ENCODE measurements at regions not wholly inside any gene's neighbourhood (a gene's known extent, or its start where the extent isn't known, plus 50 kb on each side); places are given as distances from the start of the nearest gene placed in this dataset.

- Histone ChIP-seq H3K27ac (ENCODE audit: low read depth, low read length) (no peak overlapping the region), H3K4ac (ENCODE audit: low read depth, low read length) (no peak overlapping the region), H3K36me3 (ENCODE audit: control insufficient read depth, insufficient read depth, low read length) (no peaks in the 10 kb centered on the region), H3K23ac (ENCODE audit: low read length) (no peak overlapping the region), H3K4me1 (ENCODE audit: control insufficient read depth, low read depth, low read length) (no peaks in the 10 kb centered on the region), H3K4me3 (ENCODE audit: low read length) (no peak overlapping the region), H4K8ac (ENCODE audit: low read depth, low read length) (no peak overlapping the region), H3K79me1 (ENCODE audit: low read length) (no peaks in the 10 kb centered on the region), H3K4me2 (ENCODE audit: low read length) (no peak overlapping the region), H3K56ac (ENCODE audit: low read length) (no peak overlapping the region), H3K79me2 (ENCODE audit: control insufficient read depth, insufficient read depth, low read length) (no peaks in the 10 kb centered on the region), H3K27me3 (ENCODE audit: insufficient read depth, low read length, poor library complexity) (no peaks in the 10 kb centered on the region), H4K5ac (ENCODE audit: low read length) (no peak overlapping the region), H2BK120ac (ENCODE audit: low read depth, low read length) (no peak overlapping the region), H2BK15ac (replicated peaks; ENCODE audit: low read depth) (no peak overlapping the region), H2AK5ac (ENCODE audit: low read length) (no peak overlapping the region), H3K9ac (ENCODE audit: low read length) (no peak overlapping the region), H2BK5ac (ENCODE audit: low read length) (no peak overlapping the region), H3K18ac (ENCODE audit: low read length) (no peak overlapping the region)
- no peak for DNase-seq
- no CpG with 5 or more reads among the region's 1 CpG for WGBS (ENCODE audit: extremely low coverage, insufficient coverage, low lambda C conversion rate)
Measured at GRCh38 chr6:54588176-54588575, 258.4 kb upstream of the FAM83B start.

DNA sequence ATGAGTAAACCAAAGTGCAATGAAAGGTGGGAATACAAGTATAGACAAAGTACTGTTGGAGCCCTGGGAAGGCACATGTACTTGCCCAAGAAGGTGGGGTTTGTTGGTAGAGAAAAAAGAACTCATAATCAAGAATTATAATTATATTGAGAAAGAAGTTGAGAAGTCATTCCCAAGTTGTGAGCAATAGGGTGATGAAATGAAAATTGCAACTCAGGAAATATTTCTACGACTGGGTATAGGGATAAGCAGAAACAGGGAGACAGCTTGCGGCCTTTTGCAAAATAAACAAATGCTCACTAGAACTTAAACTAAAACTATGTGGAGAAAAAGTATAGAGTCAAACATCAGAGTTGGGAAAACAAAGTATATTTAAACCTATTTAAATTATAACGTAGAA is 250.7 kb upstream of the FAM83B start:
- no peak overlapping the region for H2BK15ac ChIP-seq (replicated peaks; ENCODE audit: low read depth)
- H2BK120ac ChIP-seq (ENCODE audit: low read depth, low read length), result no peak overlapping the region
- H2AK5ac ChIP-seq (ENCODE audit: low read length), result no peak overlapping the region
- WGBS (ENCODE audit: extremely low coverage, insufficient coverage, low lambda C conversion rate), result no CpG with 5 or more reads among the region's 3 CpGs
- no peaks in the 10 kb centered on the region for H3K79me2 ChIP-seq (ENCODE audit: control insufficient read depth, insufficient read depth, low read length)
- H3K27ac ChIP-seq (ENCODE audit: low read depth, low read length), result no peak overlapping the region
- H3K4ac ChIP-seq (ENCODE audit: low read depth, low read length), result no peak overlapping the region
- no peaks in the 10 kb centered on the region for H3K79me1 ChIP-seq (ENCODE audit: low read length)
- H3K23ac ChIP-seq (ENCODE audit: low read length), result no peak overlapping the region
- H3K9ac ChIP-seq (ENCODE audit: low read length), result no peak overlapping the region
- H2BK5ac ChIP-seq (ENCODE audit: low read length), result no peak overlapping the region
- H3K4me2 ChIP-seq (ENCODE audit: low read length), result no peak overlapping the region
- H3K36me3 ChIP-seq (ENCODE audit: control insufficient read depth, insufficient read depth, low read length), result no peaks in the 10 kb centered on the region
- H3K27me3 ChIP-seq (ENCODE audit: insufficient read depth, low read length, poor library complexity), result no peaks in the 10 kb centered on the region
- no peak overlapping the region for H4K5ac ChIP-seq (ENCODE audit: low read length)
- no peak for DNase-seq
- no peak overlapping the region for H3K18ac ChIP-seq (ENCODE audit: low read length)
- H4K8ac ChIP-seq (ENCODE audit: low read depth, low read length), result no peak overlapping the region
- H3K56ac ChIP-seq (ENCODE audit: low read length), result no peak overlapping the region
- H3K4me1 ChIP-seq (ENCODE audit: control insufficient read depth, low read depth, low read length), result no peaks in the 10 kb centered on the region
- H3K4me3 ChIP-seq (ENCODE audit: low read length), result no peak overlapping the region

- Histone ChIP-seq H3K79me1 (ENCODE audit: low read length) (no peaks in the 10 kb centered on the region), H3K79me2 (ENCODE audit: control insufficient read depth, insufficient read depth, low read length) (no peaks in the 10 kb centered on the region), H2BK120ac (ENCODE audit: low read depth, low read length) (no peak overlapping the region), H3K23ac (ENCODE audit: low read length) (no peak overlapping the region), H3K18ac (ENCODE audit: low read length) (no peak overlapping the region), H4K8ac (ENCODE audit: low read depth, low read length) (no peak overlapping the region), H3K27me3 (ENCODE audit: insufficient read depth, low read length, poor library complexity) (no peaks in the 10 kb centered on the region), H3K27ac (ENCODE audit: low read depth, low read length) (no peak overlapping the region), H3K56ac (ENCODE audit: low read length) (no peak overlapping the region), H3K4me1 (ENCODE audit: control insufficient read depth, low read depth, low read length) (no peaks in the 10 kb centered on the region), H3K9ac (ENCODE audit: low read length) (no peak overlapping the region), H3K4me2 (ENCODE audit: low read length) (no peak overlapping the region), H3K4me3 (ENCODE audit: low read length) (no peak overlapping the region), H2BK5ac (ENCODE audit: low read length) (no peak overlapping the region), H3K36me3 (ENCODE audit: control insufficient read depth, insufficient read depth, low read length) (no peaks in the 10 kb centered on the region), H2BK15ac (replicated peaks; ENCODE audit: low read depth) (no peak overlapping the region), H2AK5ac (ENCODE audit: low read length) (no peak overlapping the region), H4K5ac (ENCODE audit: low read length) (no peak overlapping the region), H3K4ac (ENCODE audit: low read depth, low read length) (no peak overlapping the region)
- WGBS (ENCODE audit: extremely low coverage, insufficient coverage, low lambda C conversion rate), result no CpG with 5 or more reads among the region's 5 CpGs
- DNase-seq, result no peak
Measured at GRCh38 chr6:54598787-54599313, 247.7 kb upstream of the FAM83B start.

DNA sequence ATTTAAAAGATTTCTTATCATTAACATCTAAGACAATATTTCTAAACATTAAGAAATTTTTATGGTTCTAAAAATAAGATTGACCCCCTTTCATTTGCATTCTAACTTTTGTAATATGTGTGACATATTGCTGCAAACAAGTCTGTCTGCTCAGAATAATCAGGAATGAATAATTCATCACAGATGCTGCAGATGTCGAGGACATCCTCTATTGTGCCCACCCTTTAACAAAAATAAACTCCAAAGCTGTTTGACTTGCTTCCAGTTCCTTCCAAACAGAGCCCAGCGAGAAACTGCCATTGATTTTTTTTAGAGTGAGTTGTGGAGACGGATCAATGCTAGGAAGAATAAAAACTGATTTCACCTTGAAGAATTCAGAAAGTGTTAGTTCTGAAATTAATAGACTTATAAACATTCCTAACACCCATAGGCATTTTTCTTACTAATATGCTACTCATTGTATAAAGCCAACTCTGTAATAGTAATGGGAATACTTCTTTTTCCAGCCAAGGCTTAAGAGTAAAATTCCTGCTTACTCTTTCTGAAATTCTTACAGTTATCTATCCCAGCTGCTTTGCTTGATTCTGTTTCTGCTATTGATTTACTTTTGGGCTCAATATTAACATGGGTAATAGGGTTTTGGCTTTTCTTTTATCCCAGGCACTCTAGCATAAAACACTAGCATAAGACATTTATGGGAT is 244.8 kb upstream of the FAM83B start:
- Histone ChIP-seq H3K79me1 (ENCODE audit: low read length) (no peaks in the 10 kb centered on the region), H3K4me3 (ENCODE audit: low read length) (no peak overlapping the region), H3K56ac (ENCODE audit: low read length) (no peak overlapping the region), H3K27me3 (ENCODE audit: insufficient read depth, low read length, poor library complexity) (no peaks in the 10 kb centered on the region), H2BK15ac (replicated peaks; ENCODE audit: low read depth) (no peak overlapping the region), H3K4ac (ENCODE audit: low read depth, low read length) (no peak overlapping the region), H3K9ac (ENCODE audit: low read length) (no peak overlapping the region), H4K8ac (ENCODE audit: low read depth, low read length) (no peak overlapping the region), H3K79me2 (ENCODE audit: control insufficient read depth, insufficient read depth, low read length) (no peaks in the 10 kb centered on the region), H3K36me3 (ENCODE audit: control insufficient read depth, insufficient read depth, low read length) (no peaks in the 10 kb centered on the region), H3K27ac (ENCODE audit: low read depth, low read length) (no peak overlapping the region), H2AK5ac (ENCODE audit: low read length) (no peak overlapping the region), H3K23ac (ENCODE audit: low read length) (no peak overlapping the region), H3K4me2 (ENCODE audit: low read length) (no peak overlapping the region), H3K18ac (ENCODE audit: low read length) (no peak overlapping the region), H4K5ac (ENCODE audit: low read length) (no peak overlapping the region), H3K4me1 (ENCODE audit: control insufficient read depth, low read depth, low read length) (no peaks in the 10 kb centered on the region), H2BK5ac (ENCODE audit: low read length) (no peak overlapping the region), H2BK120ac (ENCODE audit: low read depth, low read length) (no peak overlapping the region)
- no CpG with 5 or more reads among the region's 3 CpGs for WGBS (ENCODE audit: extremely low coverage, insufficient coverage, low lambda C conversion rate)
- DNase-seq, result no peak

DNA sequence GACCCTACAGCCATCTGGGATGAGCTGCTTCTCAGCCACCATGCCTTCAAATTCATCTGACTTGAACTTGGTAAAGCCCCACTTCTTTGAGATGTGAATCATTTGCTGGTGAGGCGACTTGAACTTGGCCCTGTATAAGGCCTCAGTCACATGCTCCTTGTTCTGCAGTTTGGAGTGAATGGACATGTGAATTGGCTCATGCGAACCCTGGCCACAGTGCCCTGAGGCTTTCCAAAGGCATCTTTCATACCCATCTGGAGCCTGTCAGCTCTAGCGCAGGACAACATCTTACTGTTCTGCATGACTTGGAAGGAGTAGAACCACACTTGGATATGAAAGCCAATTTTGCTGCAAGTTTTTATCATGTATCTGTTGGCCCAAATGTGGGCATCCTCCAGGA is 244.0 kb upstream of the FAM83B start:
- no peak overlapping the region for H3K4ac ChIP-seq (ENCODE audit: low read depth, low read length)
- H3K56ac ChIP-seq (ENCODE audit: low read length), result no peak overlapping the region
- H2BK5ac ChIP-seq (ENCODE audit: low read length), result no peak overlapping the region
- no peak overlapping the region for H4K8ac ChIP-seq (ENCODE audit: low read depth, low read length)
- H3K36me3 ChIP-seq (ENCODE audit: control insufficient read depth, insufficient read depth, low read length), result no peaks in the 10 kb centered on the region
- H3K27ac ChIP-seq (ENCODE audit: low read depth, low read length), result no peak overlapping the region
- no peak overlapping the region for H4K5ac ChIP-seq (ENCODE audit: low read length)
- no peak overlapping the region for H3K4me2 ChIP-seq (ENCODE audit: low read length)
- H3K23ac ChIP-seq (ENCODE audit: low read length), result no peak overlapping the region
- H3K9ac ChIP-seq (ENCODE audit: low read length), result no peak overlapping the region
- WGBS (ENCODE audit: extremely low coverage, insufficient coverage, low lambda C conversion rate), result no CpG with 5 or more reads among the region's 3 CpGs
- H3K4me1 ChIP-seq (ENCODE audit: control insufficient read depth, low read depth, low read length), result no peaks in the 10 kb centered on the region
- no peaks in the 10 kb centered on the region for H3K79me2 ChIP-seq (ENCODE audit: control insufficient read depth, insufficient read depth, low read length)
- no peaks in the 10 kb centered on the region for H3K27me3 ChIP-seq (ENCODE audit: insufficient read depth, low read length, poor library complexity)
- DNase-seq, result no peak
- H2BK120ac ChIP-seq (ENCODE audit: low read depth, low read length), result no peak overlapping the region
- no peak overlapping the region for H2AK5ac ChIP-seq (ENCODE audit: low read length)
- H3K4me3 ChIP-seq (ENCODE audit: low read length), result no peak overlapping the region
- no peaks in the 10 kb centered on the region for H3K79me1 ChIP-seq (ENCODE audit: low read length)
- no peak overlapping the region for H2BK15ac ChIP-seq (replicated peaks; ENCODE audit: low read depth)
- H3K18ac ChIP-seq (ENCODE audit: low read length), result no peak overlapping the region

GRCh38 chr6:54609981-54610380 is 236.6 kb upstream of the FAM83B start:
- no peak for DNase-seq
- no peaks in the 10 kb centered on the region for H3K79me1 ChIP-seq (ENCODE audit: low read length)
- no peak overlapping the region for H2BK5ac ChIP-seq (ENCODE audit: low read length)

More at GRCh38 chr6:54609981-54610380, 236.6 kb upstream of the FAM83B start:
- no peaks in the 10 kb centered on the region for H3K36me3 ChIP-seq (ENCODE audit: control insufficient read depth, insufficient read depth, low read length)
- no peak overlapping the region for H2AK5ac ChIP-seq (ENCODE audit: low read length)
- H3K18ac ChIP-seq (ENCODE audit: low read length), result no peak overlapping the region
- H2BK15ac ChIP-seq (replicated peaks; ENCODE audit: low read depth), result no peak overlapping the region
- H3K23ac ChIP-seq (ENCODE audit: low read length), result no peak overlapping the region
- H3K27ac ChIP-seq (ENCODE audit: low read depth, low read length), result no peak overlapping the region
- no peak overlapping the region for H2BK120ac ChIP-seq (ENCODE audit: low read depth, low read length)
- H3K79me2 ChIP-seq (ENCODE audit: control insufficient read depth, insufficient read depth, low read length), result no peaks in the 10 kb centered on the region
- H3K27me3 ChIP-seq (ENCODE audit: insufficient read depth, low read length, poor library complexity), result no peaks in the 10 kb centered on the region
- H3K4me3 ChIP-seq (ENCODE audit: low read length), result no peak overlapping the region
- H3K9ac ChIP-seq (ENCODE audit: low read length), result no peak overlapping the region
- H4K5ac ChIP-seq (ENCODE audit: low read length), result no peak overlapping the region
- no peak overlapping the region for H4K8ac ChIP-seq (ENCODE audit: low read depth, low read length)
- H3K56ac ChIP-seq (ENCODE audit: low read length), result no peak overlapping the region
- no peak overlapping the region for H3K4me2 ChIP-seq (ENCODE audit: low read length)
- no peak overlapping the region for H3K4ac ChIP-seq (ENCODE audit: low read depth, low read length)
- no peaks in the 10 kb centered on the region for H3K4me1 ChIP-seq (ENCODE audit: control insufficient read depth, low read depth, low read length)

Data from mesendoderm (in vitro differentiated cells).